Nephron (organoid): ENCODE measurements at regions not wholly inside any gene's neighbourhood (a gene's known extent, or its start where the extent isn't known, plus 50 kb on each side); places are given as distances from the start of the nearest gene placed in this dataset.

ENCODE experiments used
- H3K27ac Mint-ChIP-seq, 3 experiments: 2 replicates each; pipeline ENCODE4 v1.8.0; 2020; ENCODE audit warnings: mixed read lengths in 3 of 3, mild to moderate bottlenecking in 2 of 3, moderate library complexity in 1 of 3
- H3K27me3 Mint-ChIP-seq: 2 replicates; pipeline ENCODE4 v1.8.0; 2021; ENCODE audit warnings: low read depth, mild to moderate bottlenecking, moderate library complexity, mixed read lengths
- H3K36me3 Mint-ChIP-seq: 2 replicates; pipeline ENCODE4 v1.8.0; 2020; ENCODE audit warnings: low read depth, mixed read lengths
- H3K4me1 Mint-ChIP-seq: 2 replicates; pipeline ENCODE4 v1.8.0; 2020; ENCODE audit warnings: mixed read lengths
- H3K4me3 Mint-ChIP-seq, 3 experiments: 2 replicates each; pipeline ENCODE4 v1.8.0; 2020; ENCODE audit warnings: mild to moderate bottlenecking in 3 of 3, mixed read lengths in 3 of 3, moderate library complexity in 2 of 3
- H3K9me3 Mint-ChIP-seq: 2 replicates; pipeline ENCODE4 v1.8.0; 2020; ENCODE audit warnings: mixed read lengths
- TF ChIP-seq, protein P1 (sequence below), 3 experiments: fragments of 200-600 bp; sonication (generic); IDR thresholded peaks; one replicate each; pipeline ENCODE4 v1.5.0; 2021; ENCODE audit warnings: antibody characterized with exemption in 3 of 3; ENCODE audit not compliant: unreplicated experiment in 3 of 3

GRCh38 chr11:104830508-104830907 is 67.8 kb downstream of the CASP12 start:
- no peaks in the 10 kb centered on the region for H3K4me1 Mint-ChIP-seq
- H3K36me3 Mint-ChIP-seq: no peaks in the 10 kb centered on the region
- no peaks in the 10 kb centered on the region for H3K9me3 Mint-ChIP-seq
- H3K27ac Mint-ChIP-seq: no peak overlapping the region
- no peak overlapping the region for H3K4me3 Mint-ChIP-seq
- TF ChIP-seq, protein P1, sequence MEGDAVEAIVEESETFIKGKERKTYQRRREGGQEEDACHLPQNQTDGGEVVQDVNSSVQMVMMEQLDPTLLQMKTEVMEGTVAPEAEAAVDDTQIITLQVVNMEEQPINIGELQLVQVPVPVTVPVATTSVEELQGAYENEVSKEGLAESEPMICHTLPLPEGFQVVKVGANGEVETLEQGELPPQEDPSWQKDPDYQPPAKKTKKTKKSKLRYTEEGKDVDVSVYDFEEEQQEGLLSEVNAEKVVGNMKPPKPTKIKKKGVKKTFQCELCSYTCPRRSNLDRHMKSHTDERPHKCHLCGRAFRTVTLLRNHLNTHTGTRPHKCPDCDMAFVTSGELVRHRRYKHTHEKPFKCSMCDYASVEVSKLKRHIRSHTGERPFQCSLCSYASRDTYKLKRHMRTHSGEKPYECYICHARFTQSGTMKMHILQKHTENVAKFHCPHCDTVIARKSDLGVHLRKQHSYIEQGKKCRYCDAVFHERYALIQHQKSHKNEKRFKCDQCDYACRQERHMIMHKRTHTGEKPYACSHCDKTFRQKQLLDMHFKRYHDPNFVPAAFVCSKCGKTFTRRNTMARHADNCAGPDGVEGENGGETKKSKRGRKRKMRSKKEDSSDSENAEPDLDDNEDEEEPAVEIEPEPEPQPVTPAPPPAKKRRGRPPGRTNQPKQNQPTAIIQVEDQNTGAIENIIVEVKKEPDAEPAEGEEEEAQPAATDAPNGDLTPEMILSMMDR (IDR thresholded peaks at IDR 0.05; ENCODE audit: unreplicated experiment in 3 of 3): no peak
- H3K27me3 Mint-ChIP-seq: no peaks in the 10 kb centered on the region

DNA sequence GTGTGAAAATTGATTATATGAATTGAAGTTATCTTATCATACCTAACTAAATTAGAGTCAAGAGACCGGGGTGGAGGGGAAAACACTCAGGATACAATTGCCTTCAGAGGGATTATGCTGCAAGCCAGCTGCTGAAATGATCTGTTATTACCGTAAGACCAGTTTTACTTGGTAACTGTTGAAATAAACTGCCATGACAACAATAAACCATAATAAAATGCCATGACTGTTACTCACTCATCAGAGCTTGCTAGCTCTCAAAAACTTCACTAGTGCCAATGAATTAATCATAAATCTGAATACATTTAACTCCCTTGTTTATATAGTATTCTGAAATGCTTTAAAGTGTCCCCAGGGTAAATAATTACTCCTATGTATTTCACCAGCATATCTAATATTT is 68.2 kb downstream of the CASP12 start:
- H3K4me3 Mint-ChIP-seq: no peak overlapping the region
- no peaks in the 10 kb centered on the region for H3K27me3 Mint-ChIP-seq
- TF ChIP-seq, protein P1 (IDR thresholded peaks at IDR 0.05; ENCODE audit: unreplicated experiment in 3 of 3): no peak
- H3K9me3 Mint-ChIP-seq: no peaks in the 10 kb centered on the region
- H3K36me3 Mint-ChIP-seq: no peaks in the 10 kb centered on the region
- H3K4me1 Mint-ChIP-seq: no peaks in the 10 kb centered on the region
- H3K27ac Mint-ChIP-seq: no peak overlapping the region

- Mint-ChIP-seq H3K4me1 (no peaks in the 10 kb centered on the region), H3K27me3 (no peaks in the 10 kb centered on the region), H3K27ac (no peak overlapping the region), H3K4me3 (no peak overlapping the region), H3K36me3 (no peaks in the 10 kb centered on the region), H3K9me3 (no peaks in the 10 kb centered on the region)
- TF ChIP-seq, protein P1 (IDR thresholded peaks at IDR 0.05; ENCODE audit: unreplicated experiment in 3 of 3): no peak
Observed at GRCh38 chr11:104826772-104827171, 71.5 kb downstream of the CASP12 start.

- H3K27me3 Mint-ChIP-seq: no peaks in the 10 kb centered on the region
- H3K36me3 Mint-ChIP-seq: no peaks in the 10 kb centered on the region
- H3K4me1 Mint-ChIP-seq: peaks cover 9% of the 10 kb centered on the region
- no peak overlapping the region for H3K4me3 Mint-ChIP-seq
- TF ChIP-seq, protein P1 (IDR thresholded peaks at IDR 0.05; ENCODE audit: unreplicated experiment in 3 of 3): no peak
- H3K9me3 Mint-ChIP-seq: no peaks in the 10 kb centered on the region
- H3K27ac Mint-ChIP-seq: no peak overlapping the region
Observed at GRCh38 chr11:104823657-104824056, 74.6 kb downstream of the CASP12 start.

DNA sequence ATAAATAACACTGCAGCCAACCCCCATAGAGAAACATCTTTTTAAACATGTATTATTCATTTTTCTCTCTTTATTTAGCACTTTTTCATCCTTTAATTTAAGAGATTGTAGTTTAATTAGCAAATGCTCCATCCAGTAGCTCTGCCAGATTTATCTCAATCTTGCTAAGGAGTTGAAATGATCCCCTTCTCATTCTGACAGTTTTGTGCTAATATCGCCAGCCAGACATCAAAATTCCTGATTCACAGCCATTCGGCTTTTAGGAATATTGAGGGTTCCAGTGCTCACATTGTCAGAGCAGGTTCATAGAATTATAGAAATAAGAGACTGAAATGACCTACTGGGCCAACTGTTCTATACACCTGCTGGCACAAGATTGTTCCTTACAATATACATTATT is 77.8 kb downstream of the CASP12 start:
- Mint-ChIP-seq H3K4me3 (no peak overlapping the region), H3K27me3 (no peaks in the 10 kb centered on the region), H3K9me3 (no peaks in the 10 kb centered on the region), H3K4me1 (peaks cover 13% of the 10 kb centered on the region), H3K36me3 (no peaks in the 10 kb centered on the region), H3K27ac (peak overlapping the region in 1 of 3 experiments; percentile 58)
- TF ChIP-seq, protein P1 (IDR thresholded peaks at IDR 0.05; ENCODE audit: unreplicated experiment in 3 of 3): no peak

DNA sequence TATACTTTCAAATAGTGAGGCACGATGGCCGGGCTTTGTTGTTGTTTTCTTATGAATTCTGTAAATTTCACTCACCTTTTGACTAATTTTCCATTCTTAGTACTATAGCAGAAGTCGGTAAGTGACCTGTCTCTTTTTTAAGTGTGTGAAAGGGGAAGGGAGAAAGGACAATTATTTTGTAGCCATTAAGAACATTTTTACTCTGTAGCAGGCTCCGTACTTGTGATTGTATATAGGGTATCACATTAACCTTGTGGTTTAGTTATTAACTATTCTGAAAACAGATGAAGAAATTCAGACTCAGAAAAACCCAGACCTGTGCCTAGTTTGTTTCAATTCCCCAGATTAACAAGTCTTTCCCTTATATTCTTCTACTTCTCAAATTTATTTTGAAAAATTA is 78.7 kb downstream of the CASP12 start:
- Mint-ChIP-seq H3K4me1 (peaks cover 13% of the 10 kb centered on the region), H3K4me3 (no peak overlapping the region), H3K36me3 (no peaks in the 10 kb centered on the region), H3K27me3 (no peaks in the 10 kb centered on the region), H3K9me3 (no peaks in the 10 kb centered on the region), H3K27ac (peak overlapping the region; percentile 14 to 75 (median 38))
- TF ChIP-seq, protein P1 (IDR thresholded peaks at IDR 0.05; ENCODE audit: unreplicated experiment in 3 of 3): no peak
